ENCODE measurements at regions not wholly inside any gene's neighbourhood (a gene's known extent, or its start where the extent isn't known, plus 50 kb on each side); places are given as distances from the start of the nearest gene placed in this dataset.

DNA sequence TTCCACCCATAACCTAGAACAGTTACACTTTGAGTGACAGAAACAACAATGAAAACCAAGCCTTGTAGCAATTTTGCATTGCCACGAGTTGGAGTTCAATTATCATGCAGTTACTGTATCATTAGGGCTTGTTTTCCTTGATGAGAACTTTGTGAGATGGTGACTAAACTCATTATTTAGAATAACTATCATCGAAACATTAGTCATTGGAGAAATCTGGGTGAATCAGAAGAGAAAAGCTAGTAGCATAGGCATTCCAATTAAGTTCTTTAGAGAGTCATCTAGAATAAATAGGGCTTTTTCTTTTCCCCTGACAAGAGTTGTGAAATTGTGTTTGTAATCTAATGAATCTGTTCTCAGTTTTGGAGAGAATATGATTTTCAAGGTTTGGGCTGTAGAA, 122.8 kb upstream of the DOCK10 start:
- TF ChIP-seq POLR2A (IDR thresholded peaks at IDR 0.05): no peak
- TF ChIP-seq, protein P1, sequence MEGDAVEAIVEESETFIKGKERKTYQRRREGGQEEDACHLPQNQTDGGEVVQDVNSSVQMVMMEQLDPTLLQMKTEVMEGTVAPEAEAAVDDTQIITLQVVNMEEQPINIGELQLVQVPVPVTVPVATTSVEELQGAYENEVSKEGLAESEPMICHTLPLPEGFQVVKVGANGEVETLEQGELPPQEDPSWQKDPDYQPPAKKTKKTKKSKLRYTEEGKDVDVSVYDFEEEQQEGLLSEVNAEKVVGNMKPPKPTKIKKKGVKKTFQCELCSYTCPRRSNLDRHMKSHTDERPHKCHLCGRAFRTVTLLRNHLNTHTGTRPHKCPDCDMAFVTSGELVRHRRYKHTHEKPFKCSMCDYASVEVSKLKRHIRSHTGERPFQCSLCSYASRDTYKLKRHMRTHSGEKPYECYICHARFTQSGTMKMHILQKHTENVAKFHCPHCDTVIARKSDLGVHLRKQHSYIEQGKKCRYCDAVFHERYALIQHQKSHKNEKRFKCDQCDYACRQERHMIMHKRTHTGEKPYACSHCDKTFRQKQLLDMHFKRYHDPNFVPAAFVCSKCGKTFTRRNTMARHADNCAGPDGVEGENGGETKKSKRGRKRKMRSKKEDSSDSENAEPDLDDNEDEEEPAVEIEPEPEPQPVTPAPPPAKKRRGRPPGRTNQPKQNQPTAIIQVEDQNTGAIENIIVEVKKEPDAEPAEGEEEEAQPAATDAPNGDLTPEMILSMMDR (IDR thresholded peaks at IDR 0.05): no peak

All from testis (tissue), 2 donors.